Activated naive CD4-positive, alpha-beta T cell treated with anti-CD3 and anti-CD28 coated beads, Interleukin-2, amount 50 U/mL, for 24 hours (primary cell): ENCODE measurements at regions not wholly inside any gene's neighbourhood (a gene's known extent, or its start where the extent isn't known, plus 50 kb on each side); places are given as distances from the start of the nearest gene placed in this dataset.

ENCODE experiments used
- H3K27ac Mint-ChIP-seq: one replicate; pipeline ENCODE4 v1.8.0; 2021; ENCODE audit warnings: mild to moderate bottlenecking, mixed read lengths
- H3K27me3 Mint-ChIP-seq: one replicate; pipeline ENCODE4 v1.8.0; 2021; ENCODE audit warnings: mixed read lengths
- H3K36me3 Mint-ChIP-seq: one replicate; pipeline ENCODE4 v1.8.0; 2021; ENCODE audit warnings: mixed read lengths
- H3K4me1 Mint-ChIP-seq: one replicate; pipeline ENCODE4 v1.8.0; 2021; ENCODE audit warnings: mixed read lengths
- H3K4me3 Mint-ChIP-seq: one replicate; pipeline ENCODE4 v1.8.0; 2021; ENCODE audit warnings: mild to moderate bottlenecking, mixed read lengths
- H3K9me3 Mint-ChIP-seq: one replicate; pipeline ENCODE4 v1.8.0; 2021; ENCODE audit warnings: mixed read lengths

DNA sequence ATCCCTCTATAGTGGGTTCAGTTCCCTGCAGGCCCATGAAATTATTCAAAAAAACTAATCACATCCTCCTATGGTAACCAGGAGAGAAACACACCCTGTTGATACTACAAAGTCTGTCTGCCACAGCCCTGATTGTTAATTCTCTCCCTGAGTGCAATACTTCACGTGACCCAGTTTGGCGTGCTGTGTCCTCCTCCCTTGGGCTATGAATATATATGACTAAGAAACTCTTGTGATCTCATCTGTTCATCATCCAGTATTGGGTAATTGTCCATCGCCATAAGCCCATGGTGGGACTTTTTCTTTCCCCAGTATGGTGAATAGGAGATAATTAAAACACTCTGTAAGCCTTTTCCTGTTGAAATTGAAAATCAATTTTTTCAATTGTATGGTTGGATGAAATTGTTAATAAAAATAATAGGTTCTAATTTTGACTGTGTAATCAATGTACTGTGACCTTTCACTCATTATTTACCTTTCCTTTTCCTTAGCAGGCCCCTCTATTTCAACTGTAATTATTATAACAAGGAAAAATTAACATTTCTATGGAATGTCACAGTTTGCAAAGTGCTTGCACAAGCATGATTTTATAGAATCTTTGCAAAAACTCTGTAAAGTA is 1822.6 kb downstream of the SUCLG1 start:
- H3K9me3 Mint-ChIP-seq: peaks cover 15% of the 10 kb centered on the region

DNA sequence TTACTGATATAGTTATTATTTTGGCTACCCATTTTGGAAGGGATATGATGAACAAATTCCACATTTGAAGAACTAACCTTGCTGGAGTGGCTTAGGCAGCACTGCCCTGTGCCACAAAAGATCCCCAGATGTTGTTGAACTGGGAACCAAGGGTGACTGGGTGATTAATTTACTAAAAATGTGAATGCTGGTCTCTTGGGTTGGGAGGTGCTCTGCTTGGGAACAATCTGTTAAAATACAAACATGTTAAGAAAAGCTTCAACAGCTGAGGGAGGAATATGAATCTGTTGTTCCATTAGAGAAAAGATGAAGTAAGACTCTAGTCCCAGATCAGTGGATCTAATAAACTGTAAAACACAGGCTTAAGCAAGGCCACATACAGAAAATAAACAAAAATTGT is 1860.1 kb downstream of the SUCLG1 start:
- Mint-ChIP-seq H3K27ac (no peak overlapping the region), H3K36me3 (no peaks in the 10 kb centered on the region), H3K4me1 (no peaks in the 10 kb centered on the region), H3K9me3 (peaks cover 15% of the 10 kb centered on the region), H3K27me3 (no peaks in the 10 kb centered on the region), H3K4me3 (no peak overlapping the region)

More for the DNA sequence above, 1822.6 kb downstream of the SUCLG1 start:
- H3K4me3 Mint-ChIP-seq: no peak overlapping the region
- no peak overlapping the region for H3K27ac Mint-ChIP-seq
- no peaks in the 10 kb centered on the region for H3K36me3 Mint-ChIP-seq
- no peaks in the 10 kb centered on the region for H3K4me1 Mint-ChIP-seq
- no peaks in the 10 kb centered on the region for H3K27me3 Mint-ChIP-seq

DNA sequence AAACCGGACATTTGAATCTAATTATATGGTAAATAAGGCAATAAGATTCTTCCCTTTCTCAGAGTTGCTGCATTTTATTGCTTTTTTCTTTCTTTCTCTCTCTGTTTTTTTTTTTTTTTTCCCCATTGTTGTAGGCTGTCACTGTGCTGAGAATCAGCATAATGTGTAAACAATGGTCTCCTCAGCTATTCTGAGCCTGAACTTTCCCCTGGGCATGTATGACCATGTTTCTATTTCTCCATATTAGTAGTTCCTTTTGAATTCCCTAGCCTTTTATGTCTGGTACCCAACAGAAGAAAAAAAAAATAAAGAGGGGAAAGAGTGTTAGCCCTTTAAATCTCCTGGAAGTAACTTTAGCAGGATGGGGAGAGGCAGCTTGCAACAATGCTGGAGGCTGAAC is 1862.5 kb downstream of the SUCLG1 start:
- H3K4me1 Mint-ChIP-seq: no peaks in the 10 kb centered on the region
- H3K27ac Mint-ChIP-seq: no peak overlapping the region
- no peaks in the 10 kb centered on the region for H3K27me3 Mint-ChIP-seq
- H3K9me3 Mint-ChIP-seq: peaks cover 15% of the 10 kb centered on the region
- no peaks in the 10 kb centered on the region for H3K36me3 Mint-ChIP-seq
- no peak overlapping the region for H3K4me3 Mint-ChIP-seq

DNA sequence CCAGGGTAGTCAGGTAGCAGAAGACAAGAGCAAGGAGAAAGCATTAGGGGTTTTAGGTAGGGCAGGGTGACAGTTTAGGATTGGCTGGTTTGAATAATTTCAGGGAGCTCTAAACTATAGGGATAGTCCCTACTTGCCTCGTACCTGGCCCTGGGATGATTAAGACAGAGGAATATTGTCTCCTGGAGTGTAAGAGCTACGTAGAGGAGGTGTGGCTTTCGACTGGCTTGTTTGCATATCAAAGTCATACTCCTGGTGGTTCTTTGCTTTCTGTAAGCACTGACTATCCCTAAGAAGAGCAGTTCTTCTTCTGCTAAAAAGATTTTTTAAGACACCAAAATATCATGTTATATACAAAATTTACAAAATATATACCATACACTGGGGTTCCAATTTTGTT is 1867.4 kb downstream of the SUCLG1 start:
- Mint-ChIP-seq H3K27me3 (no peaks in the 10 kb centered on the region), H3K4me3 (no peak overlapping the region), H3K4me1 (no peaks in the 10 kb centered on the region), H3K36me3 (no peaks in the 10 kb centered on the region), H3K9me3 (peaks cover 16% of the 10 kb centered on the region), H3K27ac (no peak overlapping the region)

DNA sequence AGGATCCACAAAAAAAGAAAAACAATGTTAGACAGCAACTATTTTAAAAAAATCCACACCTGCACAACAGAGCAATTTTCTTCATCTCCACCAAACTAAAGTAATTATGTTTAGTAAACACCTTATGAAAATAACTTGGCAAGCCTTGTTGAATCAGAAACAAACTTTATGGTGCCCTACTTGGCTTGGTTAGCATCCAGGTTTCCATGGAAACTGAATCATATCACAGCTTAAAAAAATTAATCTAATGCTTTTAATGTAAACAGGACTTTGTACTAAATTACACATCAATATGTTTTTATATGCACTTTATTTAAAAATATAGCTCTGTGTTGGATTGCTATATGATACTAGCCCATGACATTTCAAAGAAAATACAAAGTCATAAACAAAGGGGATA is 1882.4 kb downstream of the SUCLG1 start:
- Mint-ChIP-seq H3K36me3 (no peaks in the 10 kb centered on the region), H3K4me1 (no peaks in the 10 kb centered on the region), H3K27ac (no peak overlapping the region), H3K27me3 (no peaks in the 10 kb centered on the region), H3K4me3 (no peak overlapping the region), H3K9me3 (peaks cover 9% of the 10 kb centered on the region)

DNA sequence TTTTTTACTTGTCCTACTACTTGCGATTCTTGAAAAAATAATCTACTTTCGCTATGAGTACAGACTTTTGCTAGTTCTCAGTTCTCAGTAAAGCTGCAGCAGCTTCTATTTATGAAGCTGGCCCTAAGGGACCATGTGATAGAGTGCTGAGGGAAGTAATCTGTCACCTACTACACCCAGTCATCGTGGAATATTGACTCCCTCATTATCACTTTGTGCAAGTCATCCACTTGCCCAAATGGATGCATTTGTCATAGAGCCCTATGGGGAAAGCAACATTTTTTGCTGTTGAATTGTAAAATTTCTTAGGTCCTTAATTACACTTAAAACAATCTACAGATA is 1919.8 kb downstream of the SUCLG1 start:
- Mint-ChIP-seq H3K36me3 (no peaks in the 10 kb centered on the region), H3K9me3 (peaks cover 7% of the 10 kb centered on the region), H3K4me1 (no peaks in the 10 kb centered on the region), H3K4me3 (no peak overlapping the region), H3K27ac (no peak overlapping the region), H3K27me3 (no peaks in the 10 kb centered on the region)

DNA sequence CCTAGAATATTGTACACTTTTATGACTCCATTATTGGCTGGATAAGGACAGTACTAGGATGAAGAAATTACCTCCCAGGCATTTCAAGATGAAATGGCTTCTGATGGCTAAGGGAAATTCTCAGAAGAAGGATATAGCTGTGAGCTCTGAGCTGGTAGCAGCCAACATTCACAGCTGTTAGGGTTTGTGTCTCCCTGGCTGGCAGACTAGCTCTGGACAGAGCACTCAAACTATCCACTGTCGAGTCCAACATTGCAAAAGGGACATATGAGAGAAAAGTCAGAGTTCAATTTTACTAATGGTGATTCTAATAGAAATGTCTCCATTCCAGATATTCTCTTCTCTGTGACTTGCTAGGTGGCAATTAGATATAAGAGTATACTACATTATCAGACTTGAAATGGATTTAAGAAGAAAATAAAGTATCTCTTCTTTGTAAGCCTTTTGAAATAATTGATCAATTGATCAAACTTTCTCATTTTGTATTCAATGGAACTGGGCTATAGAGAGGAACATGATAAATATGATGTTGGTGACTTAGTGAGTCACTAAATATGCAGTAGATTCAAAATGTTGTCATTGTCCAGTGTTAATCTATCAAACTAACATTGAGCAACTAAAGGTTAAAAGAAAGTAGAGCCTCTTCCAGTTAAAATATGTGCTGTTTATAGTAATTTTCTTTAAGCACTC is 1920.3 kb downstream of the SUCLG1 start:
- Mint-ChIP-seq H3K9me3 (peaks cover 7% of the 10 kb centered on the region), H3K36me3 (no peaks in the 10 kb centered on the region), H3K27me3 (no peaks in the 10 kb centered on the region), H3K4me3 (no peak overlapping the region), H3K4me1 (no peaks in the 10 kb centered on the region), H3K27ac (no peak overlapping the region)

DNA sequence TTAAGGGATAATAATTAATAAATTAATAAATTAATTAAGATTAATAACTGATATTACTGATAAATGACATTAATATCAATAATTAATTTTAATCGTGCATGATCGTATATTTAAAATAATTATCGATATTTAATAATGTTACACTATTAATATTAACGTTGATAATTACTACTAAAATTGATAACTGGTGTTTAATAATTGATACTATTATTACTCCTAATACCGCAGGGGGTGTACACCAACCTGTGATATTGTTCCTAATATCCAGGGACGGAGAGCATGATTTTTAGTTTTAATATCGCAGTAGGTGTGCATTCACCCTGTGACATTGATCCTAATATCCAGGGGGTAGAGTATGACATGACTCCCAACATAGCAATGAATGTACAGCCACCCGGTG is 1930.8 kb downstream of the SUCLG1 start:
- Mint-ChIP-seq H3K9me3 (peaks cover 6% of the 10 kb centered on the region), H3K4me1 (no peaks in the 10 kb centered on the region), H3K27ac (no peak overlapping the region), H3K36me3 (no peaks in the 10 kb centered on the region), H3K4me3 (no peak overlapping the region), H3K27me3 (no peaks in the 10 kb centered on the region)

DNA sequence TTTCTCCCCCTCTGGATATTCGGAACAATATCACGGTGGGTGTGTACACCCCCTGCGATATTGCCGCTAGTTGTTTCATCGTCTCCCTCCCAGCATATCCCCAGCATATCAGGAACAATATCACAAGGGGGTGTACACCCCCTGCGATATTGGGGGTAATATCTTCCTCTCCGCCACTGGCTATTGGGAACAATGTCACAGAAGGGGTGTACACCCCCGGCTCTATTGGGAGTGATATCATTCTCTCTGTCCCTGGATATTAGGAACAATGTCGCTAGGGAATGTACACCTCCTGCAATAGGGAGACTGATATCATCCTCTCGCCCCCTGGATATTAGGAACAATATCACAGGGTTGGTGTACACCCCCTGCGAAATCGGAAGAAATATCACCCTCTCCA is 1932.0 kb downstream of the SUCLG1 start:
- Mint-ChIP-seq H3K9me3 (peaks cover 7% of the 10 kb centered on the region), H3K4me3 (no peak overlapping the region), H3K36me3 (no peaks in the 10 kb centered on the region), H3K27me3 (no peaks in the 10 kb centered on the region), H3K4me1 (no peaks in the 10 kb centered on the region), H3K27ac (no peak overlapping the region)

DNA sequence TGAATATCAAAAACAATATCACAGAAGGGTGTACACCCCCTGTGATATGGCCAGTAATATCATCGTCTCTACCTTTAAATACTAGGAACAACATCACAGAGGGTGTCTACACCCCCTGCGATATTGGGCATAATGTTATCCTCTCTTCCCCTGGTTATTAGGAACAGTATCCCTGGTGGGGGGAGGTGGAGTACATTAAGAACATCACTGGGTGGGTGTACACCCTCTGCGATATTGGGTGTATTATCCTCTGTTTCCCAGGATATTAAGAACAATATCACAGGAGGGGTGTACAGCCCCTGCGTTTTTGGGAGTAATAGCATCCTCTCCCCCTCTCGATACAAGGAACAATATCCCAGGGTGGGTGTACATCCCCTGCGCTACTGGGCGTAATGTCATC is 1932.8 kb downstream of the SUCLG1 start:
- no peaks in the 10 kb centered on the region for H3K4me1 Mint-ChIP-seq
- H3K4me3 Mint-ChIP-seq: no peak overlapping the region
- H3K27me3 Mint-ChIP-seq: no peaks in the 10 kb centered on the region
- H3K36me3 Mint-ChIP-seq: no peaks in the 10 kb centered on the region
- peaks cover 13% of the 10 kb centered on the region for H3K9me3 Mint-ChIP-seq
- no peak overlapping the region for H3K27ac Mint-ChIP-seq

DNA sequence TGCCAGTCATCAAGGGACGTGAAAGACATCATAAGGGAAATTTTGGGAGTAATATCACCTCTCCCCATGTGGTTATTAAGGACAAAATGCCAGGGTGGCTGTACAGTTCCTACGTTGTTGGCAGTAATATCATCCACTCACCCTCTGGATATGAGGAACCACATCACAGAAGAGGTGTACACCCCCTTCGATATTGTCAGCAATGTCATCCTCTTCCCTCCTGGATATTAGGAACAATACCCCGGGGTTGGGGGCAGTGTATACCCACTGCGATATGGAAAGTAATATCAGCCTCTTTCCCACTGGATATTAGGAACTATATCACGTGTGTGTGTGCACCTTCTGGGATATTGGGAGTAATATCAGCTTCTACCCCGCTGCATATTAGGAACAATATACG is 1933.3 kb downstream of the SUCLG1 start:
- no peak overlapping the region for H3K4me3 Mint-ChIP-seq
- no peaks in the 10 kb centered on the region for H3K27me3 Mint-ChIP-seq
- H3K36me3 Mint-ChIP-seq: no peaks in the 10 kb centered on the region
- H3K9me3 Mint-ChIP-seq: peaks cover 13% of the 10 kb centered on the region
- H3K27ac Mint-ChIP-seq: no peak overlapping the region
- no peaks in the 10 kb centered on the region for H3K4me1 Mint-ChIP-seq

DNA sequence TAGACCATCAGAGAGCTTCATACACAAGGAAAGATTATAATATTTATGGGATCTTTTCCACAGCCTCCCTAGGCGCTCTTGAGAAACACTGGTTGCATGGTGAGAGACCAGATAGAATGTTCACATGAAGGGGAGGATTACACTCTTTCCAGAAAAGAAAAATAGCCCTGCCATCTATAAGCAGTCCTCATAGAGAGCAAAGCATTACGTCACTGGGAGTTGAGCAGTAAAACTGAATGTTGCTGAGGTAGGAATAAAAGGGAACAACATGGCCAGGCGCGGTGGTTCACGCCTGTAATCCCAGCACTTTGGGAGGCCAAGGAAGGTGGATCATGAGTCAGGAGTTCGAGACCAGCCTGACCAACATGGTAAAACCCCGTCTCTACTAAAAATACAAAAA is 1934.3 kb downstream of the SUCLG1 start:
- no peak overlapping the region for H3K27ac Mint-ChIP-seq
- H3K9me3 Mint-ChIP-seq: peaks cover 9% of the 10 kb centered on the region
- H3K4me3 Mint-ChIP-seq: no peak overlapping the region
- H3K4me1 Mint-ChIP-seq: no peaks in the 10 kb centered on the region
- H3K36me3 Mint-ChIP-seq: no peaks in the 10 kb centered on the region
- H3K27me3 Mint-ChIP-seq: no peaks in the 10 kb centered on the region

DNA sequence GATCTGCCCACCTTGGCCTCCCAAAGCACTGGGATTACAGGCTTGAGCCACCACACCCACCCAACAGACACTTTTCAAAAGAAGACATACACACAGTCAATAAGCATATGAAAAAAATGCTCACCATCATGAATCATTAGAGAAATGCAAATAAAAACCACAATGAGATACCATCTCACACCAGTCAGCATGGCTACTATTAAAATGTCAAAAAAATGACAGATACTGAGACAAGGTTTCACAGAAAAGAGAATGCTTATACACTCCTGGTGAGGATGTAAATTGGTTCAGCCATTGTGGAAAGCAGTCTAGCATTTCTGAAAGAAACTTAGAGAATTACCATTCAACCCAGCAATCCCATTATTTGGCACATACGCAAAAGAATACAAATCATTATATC is 1947.2 kb downstream of the SUCLG1 start:
- Mint-ChIP-seq H3K27me3 (no peaks in the 10 kb centered on the region), H3K36me3 (no peaks in the 10 kb centered on the region), H3K4me3 (no peak overlapping the region)

DNA sequence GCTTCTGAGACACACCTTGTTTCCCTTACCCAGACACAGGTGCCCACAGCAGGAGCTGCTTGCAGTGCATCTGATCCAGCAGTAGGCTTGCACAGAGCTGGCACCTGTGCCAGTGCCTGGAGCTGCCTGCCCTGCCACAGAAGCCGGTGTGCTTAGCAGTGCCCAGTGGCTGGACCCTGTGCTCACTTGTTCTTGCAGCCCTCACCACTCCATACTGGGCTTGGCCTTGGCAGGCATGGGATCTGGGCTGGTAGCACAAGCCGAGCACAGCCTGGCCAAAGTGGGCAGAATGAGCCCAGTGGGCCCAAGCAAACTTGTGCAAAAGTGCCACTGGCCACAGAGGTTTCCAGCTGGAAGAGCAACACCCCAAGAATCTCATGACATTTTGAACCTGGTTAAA is 1950.4 kb downstream of the SUCLG1 start:
- Mint-ChIP-seq H3K4me3 (no peak overlapping the region), H3K4me1 (no peaks in the 10 kb centered on the region), H3K27ac (no peak overlapping the region), H3K9me3 (peaks cover 5% of the 10 kb centered on the region), H3K27me3 (no peaks in the 10 kb centered on the region), H3K36me3 (no peaks in the 10 kb centered on the region)

More for the DNA sequence above, 1947.2 kb downstream of the SUCLG1 start:
- Mint-ChIP-seq H3K9me3 (peaks cover 4% of the 10 kb centered on the region), H3K27ac (no peak overlapping the region), H3K4me1 (no peaks in the 10 kb centered on the region)

DNA sequence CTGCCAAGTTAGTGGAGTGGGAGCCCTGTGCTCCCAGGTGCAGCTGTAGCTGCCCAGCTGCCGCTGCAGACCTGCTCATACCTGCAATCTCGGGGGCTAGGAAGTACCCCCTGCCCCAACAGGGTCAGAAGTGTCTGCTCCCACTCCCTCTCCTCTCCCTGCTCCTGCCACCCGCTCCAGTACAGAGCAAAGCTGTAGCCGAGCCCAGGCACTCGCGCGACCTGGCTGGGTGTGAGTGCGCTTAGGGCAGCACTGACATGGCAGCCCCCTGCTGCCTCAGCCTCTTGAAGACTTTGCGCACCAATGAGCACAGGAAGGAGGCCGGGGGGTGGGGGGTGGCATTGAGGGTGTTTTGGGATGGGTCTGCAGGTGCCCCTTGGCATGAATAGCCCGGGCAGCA is 1951.4 kb downstream of the SUCLG1 start:
- H3K27ac Mint-ChIP-seq: no peak overlapping the region
- no peak overlapping the region for H3K4me3 Mint-ChIP-seq
- H3K9me3 Mint-ChIP-seq: peaks cover 5% of the 10 kb centered on the region
- no peaks in the 10 kb centered on the region for H3K27me3 Mint-ChIP-seq
- H3K4me1 Mint-ChIP-seq: no peaks in the 10 kb centered on the region
- no peaks in the 10 kb centered on the region for H3K36me3 Mint-ChIP-seq

DNA sequence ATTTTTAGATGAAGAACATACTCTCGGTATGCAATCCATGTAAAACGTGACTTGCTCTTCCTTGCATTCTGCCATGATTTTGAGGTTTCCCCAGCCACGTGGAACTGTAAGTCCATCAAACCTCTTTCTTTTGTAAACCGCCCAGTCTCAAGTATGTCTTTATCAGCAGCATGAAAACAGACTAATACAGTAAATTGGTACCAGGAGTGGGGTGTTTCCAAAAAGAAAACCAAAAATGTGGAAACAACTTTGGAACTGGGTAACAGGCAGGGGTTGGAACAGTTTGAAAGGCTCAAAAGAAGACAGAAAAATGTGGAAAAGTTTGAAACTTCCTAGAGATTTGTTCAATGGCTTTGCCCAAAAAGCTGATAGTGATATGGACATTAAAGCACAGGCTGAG is 1957.9 kb downstream of the SUCLG1 start:
- no peaks in the 10 kb centered on the region for H3K4me1 Mint-ChIP-seq
- peaks cover 15% of the 10 kb centered on the region for H3K9me3 Mint-ChIP-seq
- H3K27ac Mint-ChIP-seq: no peak overlapping the region
- no peak overlapping the region for H3K4me3 Mint-ChIP-seq
- H3K27me3 Mint-ChIP-seq: no peaks in the 10 kb centered on the region
- no peaks in the 10 kb centered on the region for H3K36me3 Mint-ChIP-seq
